ENCODE measurements at regions not wholly inside any gene's neighbourhood (a gene's known extent, or its start where the extent isn't known, plus 50 kb on each side); places are given as distances from the start of the nearest gene placed in this dataset.
A peak's percentile ranks its signal among the peaks of the same experiment; 100 is the strongest.

- no peak for DNase-seq (ENCODE audit: low read depth)
- no peak overlapping the region for H3K4me3 ChIP-seq (ENCODE audit: low read depth, low read length)
- TF ChIP-seq CTCF (conservative IDR thresholded peaks at IDR 0.05; ENCODE audit: low read depth, low read length) = no peak
Observed at GRCh38 chr2:205892251-205892655, 193.7 kb downstream of the INO80D start.

- DNase-seq (ENCODE audit: low read depth) = no peak
- no peak overlapping the region for H3K4me3 ChIP-seq (ENCODE audit: low read depth, low read length)
- TF ChIP-seq CTCF (conservative IDR thresholded peaks at IDR 0.05; ENCODE audit: low read depth, low read length) = no peak
Observed at GRCh38 chr2:205889114-205889513, 196.9 kb downstream of the INO80D start.

GRCh38 chr2:205887637-205888036, 198.3 kb downstream of the INO80D start:
- DNase-seq (ENCODE audit: low read depth) = no peak
- TF ChIP-seq CTCF (conservative IDR thresholded peaks at IDR 0.05; ENCODE audit: low read depth, low read length) = no peak
- H3K4me3 ChIP-seq (ENCODE audit: low read depth, low read length) = no peak overlapping the region

- H3K4me3 ChIP-seq (ENCODE audit: low read depth, low read length) = no peak overlapping the region
- no peak for DNase-seq (ENCODE audit: low read depth)
- TF ChIP-seq CTCF (conservative IDR thresholded peaks at IDR 0.05; ENCODE audit: low read depth, low read length) = peak; percentile 94
Observed at GRCh38 chr2:205885492-205886099, 200.4 kb downstream of the INO80D start.

- no peak overlapping the region for H3K4me3 ChIP-seq (ENCODE audit: low read depth, low read length)
- DNase-seq (ENCODE audit: low read depth) = no peak
- no peak for TF ChIP-seq CTCF (conservative IDR thresholded peaks at IDR 0.05; ENCODE audit: low read depth, low read length)
Observed at GRCh38 chr2:205883965-205884364, 201.7 kb downstream of the NRP2 start.

- DNase-seq (ENCODE audit: low read depth) = no peak
- TF ChIP-seq CTCF (conservative IDR thresholded peaks at IDR 0.05; ENCODE audit: low read depth, low read length) = no peak
- no peak overlapping the region for H3K4me3 ChIP-seq (ENCODE audit: low read depth, low read length)
Observed at GRCh38 chr2:205882806-205883425, 200.6 kb downstream of the NRP2 start.

- H3K4me3 ChIP-seq (ENCODE audit: low read depth, low read length) = no peak overlapping the region
- no peak for DNase-seq (ENCODE audit: low read depth)
- TF ChIP-seq CTCF (conservative IDR thresholded peaks at IDR 0.05; ENCODE audit: low read depth, low read length) = no peak
Observed at GRCh38 chr2:205880048-205880447, 197.7 kb downstream of the NRP2 start.

Measured in epithelial cell of proximal tubule (primary cell).